ENCODE measurements at regions not wholly inside any gene's neighbourhood (a gene's known extent, or its start where the extent isn't known, plus 50 kb on each side); places are given as distances from the start of the nearest gene placed in this dataset.

- TF ChIP-seq POLR2A (IDR thresholded peaks at IDR 0.05) (no peak), CTCF (IDR thresholded peaks at IDR 0.05) (no peak)
Measured at GRCh38 chr1:30310966-30311742, 412.2 kb downstream of the MATN1 start.

All from upper lobe of left lung (tissue), 4 donors.